GM18511 (cell line): ENCODE measurements at regions not wholly inside any gene's neighbourhood (a gene's known extent, or its start where the extent isn't known, plus 50 kb on each side); places are given as distances from the start of the nearest gene placed in this dataset.
"Not testable (repeated sequence)": the region's sequence is repeated elsewhere in the genome, so short reads cannot be mapped to it uniquely, and the experiment has no call there.

Source experiments
- ATAC-seq: cut with Tn5 transposase; IDR thresholded peaks from one replicate; pipeline ENCODE4 v1.9.1; 2021; ENCODE audit warnings: mild to moderate bottlenecking, moderate library complexity; ENCODE audit not compliant: unreplicated experiment

- ATAC-seq = peak; percentile 67
Measured at GRCh38 chr1:148318123-148318903, 164.8 kb downstream of the PPIAL4G start.

DNA sequence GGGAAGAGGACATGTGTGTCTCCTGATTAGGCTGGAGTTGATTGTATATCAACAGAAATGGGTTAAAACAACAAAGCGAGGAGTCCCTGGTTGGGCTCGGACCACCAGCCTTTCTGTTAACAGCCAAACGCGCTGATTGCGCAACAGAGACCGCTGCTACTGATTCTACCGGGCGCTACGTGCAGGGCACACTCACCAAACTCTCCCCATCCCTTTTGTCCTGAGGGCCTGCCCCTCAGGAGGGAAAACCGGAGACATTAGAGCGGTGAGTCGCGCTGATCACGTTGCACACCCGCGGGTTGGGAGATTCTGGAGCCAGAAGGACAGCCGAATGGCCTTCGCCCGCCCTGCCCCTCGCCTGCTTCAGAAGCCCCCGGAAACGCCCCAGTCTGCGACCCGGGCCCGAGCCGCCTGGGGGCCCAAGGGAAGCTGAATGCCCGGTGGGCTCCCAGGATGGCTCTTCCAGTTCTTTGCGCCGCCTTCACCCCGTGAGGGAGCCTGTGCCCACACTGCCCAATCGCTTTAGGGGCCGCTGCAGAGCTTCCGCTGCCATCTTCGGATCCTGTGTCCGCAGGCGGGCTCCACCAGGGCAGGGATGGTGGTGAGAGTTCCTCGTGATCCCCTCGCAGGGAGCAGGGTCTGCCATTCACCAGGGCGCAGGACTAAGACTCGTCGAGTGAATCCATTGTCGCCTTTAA, 165.4 kb upstream of the NBPF11 start:
- no peak for ATAC-seq

- ATAC-seq = peak; percentile 85
Measured at GRCh38 chr1:148315071-148315811, 163.2 kb upstream of the NBPF11 start.

DNA sequence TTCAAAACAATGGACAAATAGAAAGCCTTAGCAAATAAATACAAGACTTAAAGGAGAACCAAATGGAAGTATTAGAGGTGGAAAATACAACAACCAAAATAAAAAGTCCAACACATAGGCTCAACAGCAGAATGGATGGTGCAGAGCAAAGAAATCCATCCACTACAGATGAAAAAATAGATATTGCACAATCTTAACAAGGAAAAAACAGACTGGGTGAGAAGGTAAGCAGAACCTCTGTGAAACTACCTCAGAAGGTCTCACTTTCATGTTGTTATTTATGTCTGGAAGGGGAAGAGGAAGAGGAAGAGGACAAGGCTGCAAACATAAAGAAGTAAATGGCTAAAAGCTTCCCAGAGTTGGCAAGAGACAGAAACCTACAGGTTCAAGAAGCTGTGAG, 158.7 kb upstream of the NBPF11 start:
- no peak for ATAC-seq

- no peak for ATAC-seq
Measured at GRCh38 chr1:148309940-148310500, 157.9 kb upstream of the NBPF11 start.

GRCh38 chr1:148308832-148309458, 156.9 kb upstream of the NBPF11 start:
- ATAC-seq = no peak

- ATAC-seq = no peak
Measured at GRCh38 chr1:148307583-148308185, 155.6 kb upstream of the NBPF11 start.

DNA sequence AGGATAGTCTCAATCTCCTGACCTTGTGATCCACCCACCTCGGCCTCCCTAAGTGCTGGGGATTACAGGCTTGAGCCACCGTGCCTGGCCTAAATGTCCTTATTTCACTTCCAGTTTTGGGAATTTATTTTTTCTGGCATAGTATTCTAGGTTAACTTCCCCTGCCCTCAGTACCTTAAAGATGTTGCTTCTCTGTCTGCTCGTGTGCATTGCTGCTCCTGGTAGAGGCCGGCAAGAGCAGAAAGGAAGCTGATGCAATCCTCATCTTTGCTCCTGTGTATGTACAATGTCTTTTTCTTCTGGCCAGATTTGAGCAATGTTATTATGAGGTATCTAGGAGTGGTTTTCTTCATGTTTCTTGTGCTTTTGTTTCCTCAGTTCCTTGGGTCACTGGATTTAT, 152.9 kb upstream of the NBPF11 start:
- not testable (repeated sequence) for ATAC-seq

- peak; percentile 73 for ATAC-seq
Measured at GRCh38 chr1:148302586-148303364, 150.7 kb upstream of the NBPF11 start.

DNA sequence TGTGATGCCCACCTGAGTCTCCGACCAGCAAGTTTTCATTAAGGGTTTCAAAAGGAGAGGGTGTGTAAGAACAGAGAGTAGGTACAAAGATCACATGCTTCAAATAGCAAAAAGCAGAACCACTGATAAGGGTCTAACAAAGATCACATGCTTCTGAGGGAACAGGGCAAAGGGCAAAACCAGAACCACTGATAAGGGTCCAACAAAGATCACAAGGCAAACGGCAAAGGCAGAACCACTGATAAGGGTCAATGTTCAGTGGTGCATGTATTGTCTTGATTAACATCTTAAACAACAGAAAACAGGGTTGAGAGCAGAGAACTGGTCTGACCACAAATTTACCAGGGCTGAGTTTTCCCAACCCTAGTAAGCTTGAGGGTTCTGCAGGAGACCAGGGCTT, 145.8 kb upstream of the NBPF11 start:
- not testable (repeated sequence) for ATAC-seq

DNA sequence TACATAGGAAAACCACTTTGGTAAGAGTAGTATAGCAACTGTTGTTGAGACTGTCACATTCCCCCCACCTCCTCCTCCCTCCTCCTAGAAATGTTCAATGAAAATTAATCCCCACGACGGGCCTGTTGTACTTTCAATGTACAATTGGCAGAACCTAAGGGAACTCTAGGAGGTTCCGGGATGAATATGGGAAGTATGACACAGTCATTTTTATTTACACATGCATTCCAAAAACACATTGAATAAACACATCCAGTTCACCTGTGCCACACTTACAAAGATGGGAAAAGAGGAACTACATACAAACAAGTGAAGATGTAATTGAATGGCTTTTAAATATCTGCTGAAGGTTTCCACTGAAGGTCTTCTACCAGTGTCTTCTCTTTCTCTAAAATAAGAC, 144.4 kb upstream of the NBPF11 start:
- ATAC-seq = no peak

DNA sequence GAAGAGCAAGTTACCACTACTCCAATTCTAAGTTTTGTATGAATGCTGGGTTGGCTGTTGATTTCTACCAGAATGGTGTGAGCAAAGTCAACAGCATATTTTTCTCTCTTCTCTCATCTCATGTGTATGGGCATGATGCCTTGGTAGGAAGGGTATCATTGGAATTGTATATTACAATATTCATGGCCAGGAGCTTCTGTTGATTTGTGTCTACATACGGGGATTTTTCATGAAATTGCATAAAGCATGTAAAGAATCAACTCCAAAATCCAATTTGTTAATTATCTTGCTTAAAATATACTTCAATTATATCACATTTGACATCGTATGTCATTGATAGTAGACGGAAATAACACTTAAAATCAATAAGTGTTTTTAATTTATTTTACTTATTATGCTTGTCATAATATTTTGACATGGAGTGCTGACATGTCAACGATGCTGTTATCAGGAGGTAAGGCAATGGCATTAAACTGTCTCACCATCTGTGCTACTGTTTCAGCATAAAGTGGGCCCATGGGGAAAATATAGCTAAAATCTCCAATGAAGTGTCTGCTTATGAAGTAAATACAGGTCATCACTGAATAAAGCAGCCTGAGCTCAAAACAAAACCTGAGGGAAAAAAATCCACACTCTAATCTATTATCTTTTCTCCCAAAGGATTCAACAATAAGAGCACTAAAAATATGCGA, 142.2 kb upstream of the NBPF11 start:
- ATAC-seq = no peak

- ATAC-seq = no peak
Measured at GRCh38 chr1:148293651-148294050, 141.6 kb upstream of the NBPF11 start.

- ATAC-seq = no peak
Measured at GRCh38 chr1:148292915-148293314, 140.8 kb upstream of the NBPF11 start.

DNA sequence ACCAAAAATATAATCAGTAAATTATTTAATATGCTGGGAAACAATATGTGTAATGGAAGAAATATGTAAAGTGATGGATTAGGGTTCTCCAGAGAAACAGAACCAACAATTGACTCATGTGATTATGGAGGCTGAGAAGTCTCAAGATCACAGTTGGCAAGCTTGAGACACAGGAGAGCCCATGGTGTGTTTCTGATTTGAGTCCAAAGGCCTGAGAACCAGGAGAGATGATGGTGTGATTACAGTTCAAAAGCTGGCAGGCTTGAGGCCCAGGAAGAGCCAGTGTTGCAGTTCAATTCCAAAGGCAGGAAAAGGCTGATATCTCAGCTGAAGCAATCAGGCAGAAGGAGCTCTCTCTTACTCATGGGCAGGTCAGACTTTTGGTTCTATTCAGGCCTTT, 138.8 kb upstream of the NBPF11 start:
- ATAC-seq = no peak

- no peak for ATAC-seq
Measured at GRCh38 chr1:148289647-148290046, 137.6 kb upstream of the NBPF11 start.

- not testable (repeated sequence) for ATAC-seq
Measured at GRCh38 chr1:148285946-148286345, 133.9 kb upstream of the NBPF11 start.

DNA sequence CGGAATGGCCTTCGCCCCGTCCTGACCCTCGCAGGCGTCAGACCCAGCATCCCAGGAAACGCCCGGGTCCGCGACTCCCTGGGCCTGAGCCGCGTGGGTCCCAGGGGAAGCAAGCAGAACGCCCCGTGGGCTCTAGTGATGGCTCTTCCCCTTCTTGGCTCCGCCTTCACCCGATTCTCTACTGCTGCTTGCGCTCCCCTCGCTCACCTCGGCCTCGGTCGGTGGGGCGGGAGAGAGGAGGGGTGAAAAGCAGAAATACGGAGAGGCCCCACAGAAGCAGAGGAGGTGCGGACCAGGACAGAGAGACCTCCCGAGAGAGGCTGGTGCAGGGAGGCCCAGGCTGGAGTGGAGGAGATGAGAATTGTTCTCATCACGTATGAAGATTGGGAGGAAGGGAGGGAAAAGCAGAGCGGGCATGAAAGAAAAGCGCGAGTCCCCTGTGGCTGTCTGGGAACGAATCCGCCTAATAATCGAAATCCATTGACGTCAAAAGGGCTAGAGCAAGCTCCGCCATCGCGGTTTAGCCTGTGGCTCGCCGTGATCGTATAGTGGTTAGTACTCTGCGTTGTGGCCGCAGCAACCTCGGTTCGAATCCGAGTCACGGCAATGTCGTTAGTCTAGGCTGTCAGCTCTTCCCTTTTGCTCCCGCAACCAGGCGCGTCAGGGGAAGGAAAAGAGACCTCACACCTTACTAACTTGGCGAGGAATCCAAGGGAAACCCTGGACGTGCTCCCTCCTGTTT, 128.9 kb upstream of the NBPF11 start:
- not testable (repeated sequence) for ATAC-seq
